ENCODE measurements at regions not wholly inside any gene's neighbourhood (a gene's known extent, or its start where the extent isn't known, plus 50 kb on each side); places are given as distances from the start of the nearest gene placed in this dataset.

GRCh38 chr21:23217597-23217996 is 2219.4 kb downstream of the NCAM2 start:
- 33 to 55% methylated on average over 1 of the region's 1 CpG for WGBS, 2 donors (ENCODE audit: low coverage in 1 of 2)
- H3K27ac ChIP-seq: no peak overlapping the region
- no peak overlapping the region for H3K4me3 ChIP-seq
- no peaks in the 10 kb centered on the region for H3K36me3 ChIP-seq
- TF ChIP-seq EP300 (IDR thresholded peaks at IDR 0.05; ENCODE audit: low read depth): no peak
- TF ChIP-seq POLR2AphosphoS5 (IDR thresholded peaks at IDR 0.05): no peak
- no peak for TF ChIP-seq POLR2A (IDR thresholded peaks at IDR 0.05)
- TF ChIP-seq, protein P1, sequence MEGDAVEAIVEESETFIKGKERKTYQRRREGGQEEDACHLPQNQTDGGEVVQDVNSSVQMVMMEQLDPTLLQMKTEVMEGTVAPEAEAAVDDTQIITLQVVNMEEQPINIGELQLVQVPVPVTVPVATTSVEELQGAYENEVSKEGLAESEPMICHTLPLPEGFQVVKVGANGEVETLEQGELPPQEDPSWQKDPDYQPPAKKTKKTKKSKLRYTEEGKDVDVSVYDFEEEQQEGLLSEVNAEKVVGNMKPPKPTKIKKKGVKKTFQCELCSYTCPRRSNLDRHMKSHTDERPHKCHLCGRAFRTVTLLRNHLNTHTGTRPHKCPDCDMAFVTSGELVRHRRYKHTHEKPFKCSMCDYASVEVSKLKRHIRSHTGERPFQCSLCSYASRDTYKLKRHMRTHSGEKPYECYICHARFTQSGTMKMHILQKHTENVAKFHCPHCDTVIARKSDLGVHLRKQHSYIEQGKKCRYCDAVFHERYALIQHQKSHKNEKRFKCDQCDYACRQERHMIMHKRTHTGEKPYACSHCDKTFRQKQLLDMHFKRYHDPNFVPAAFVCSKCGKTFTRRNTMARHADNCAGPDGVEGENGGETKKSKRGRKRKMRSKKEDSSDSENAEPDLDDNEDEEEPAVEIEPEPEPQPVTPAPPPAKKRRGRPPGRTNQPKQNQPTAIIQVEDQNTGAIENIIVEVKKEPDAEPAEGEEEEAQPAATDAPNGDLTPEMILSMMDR (IDR thresholded peaks at IDR 0.05): no peak
- DNase-seq: no peak
- no peaks in the 10 kb centered on the region for H3K27me3 ChIP-seq
- H3K4me1 ChIP-seq: no peaks in the 10 kb centered on the region
- in situ Hi-C loops (cut with MboI; ENCODE audit: low pct_ligation_motif_present in 1 of 4, low pct_unique_long_range_greater_than_20kb in 1 of 4, low sequenced_read_pairs in 3 of 4): no loop called here
- H3K9me3 ChIP-seq: peaks cover 0 to 7% of the 10 kb centered on the region in 2 donors
- intact Hi-C loops (cut with DNase I; ENCODE audit: low total_unique reads): no loop called here

DNA sequence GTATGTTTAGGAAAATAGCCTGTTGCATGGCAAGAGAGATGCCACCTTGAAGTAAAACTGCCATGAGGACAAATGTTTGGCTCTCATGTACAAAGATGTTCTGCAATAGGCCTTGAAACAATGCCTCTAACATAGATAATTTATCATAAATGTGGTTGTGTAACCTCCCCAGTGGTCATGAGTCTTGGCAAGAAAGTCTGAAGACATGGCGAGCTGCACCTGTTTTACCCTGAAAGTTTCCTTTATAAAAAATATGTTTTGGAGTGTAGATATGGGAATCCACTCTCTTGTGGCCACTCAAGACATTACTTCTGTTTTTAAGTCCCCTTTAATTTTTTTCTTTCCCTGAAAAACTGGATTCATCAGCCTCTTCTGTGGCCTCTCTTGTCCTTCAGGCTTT is 2217.1 kb downstream of the NCAM2 start:
- peaks cover 0 to 7% of the 10 kb centered on the region in 2 donors for H3K9me3 ChIP-seq
- H3K27ac ChIP-seq: no peak overlapping the region
- H3K4me1 ChIP-seq: no peaks in the 10 kb centered on the region
- in situ Hi-C loops (cut with MboI; ENCODE audit: low pct_ligation_motif_present in 1 of 4, low pct_unique_long_range_greater_than_20kb in 1 of 4, low sequenced_read_pairs in 3 of 4) (no loop called here), intact Hi-C loops (cut with DNase I; ENCODE audit: low total_unique reads) (no loop called here)
- no peaks in the 10 kb centered on the region for H3K27me3 ChIP-seq
- no peak overlapping the region for H3K4me3 ChIP-seq
- 80% methylated on average over 1 of the region's 1 CpG for WGBS, 2 donors (ENCODE audit: low coverage in 1 of 2)
- no peak for DNase-seq
- H3K36me3 ChIP-seq: no peaks in the 10 kb centered on the region
- TF ChIP-seq POLR2A (IDR thresholded peaks at IDR 0.05) (no peak), EP300 (IDR thresholded peaks at IDR 0.05; ENCODE audit: low read depth) (no peak), POLR2AphosphoS5 (IDR thresholded peaks at IDR 0.05) (no peak)
- TF ChIP-seq, protein P1 (IDR thresholded peaks at IDR 0.05): no peak

Small RNA genes lying in the stretch of these regions (small RNA-seq; reads per million reads assigned to genes)
- gene AP001340.1 (0 reads per million in 4 donors), gene RF00019 (0 reads per million in 4 donors), gene RN7SKP236 (0 reads per million in 4 donors), gene RNA5SP489 (0 reads per million in 4 donors), gene RNU2-55P (0 reads per million in 4 donors)

Measured in transverse colon (tissue), 4 donors.